SK-N-SH (cell line): ENCODE measurements at regions not wholly inside any gene's neighbourhood (a gene's known extent, or its start where the extent isn't known, plus 50 kb on each side); places are given as distances from the start of the nearest gene placed in this dataset.

Experiments used
- CTCF ChIA-PET: fragments of 300-600, 350-600 bp; formaldehyde crosslinking; extraction: SDS; loops from one replicate; lab custom pipeline; 2021; lab: Yijun Ruan, JAX
- POLR2A ChIA-PET: fragments of 350-600 bp; sonication (Branson Sonifier 250); formaldehyde crosslinking; extraction: SDS; loops from one replicate; lab custom pipeline; 2020; ENCODE audit warnings: antibody characterized with exemption, inconsistent platforms; lab: Yijun Ruan, JAX
- DNase-seq: peaks from one replicate; pipeline ENCODE4 v3.0.0; 2012
- H2AFZ ChIP-seq: fragments of 200-600 bp; sonication (generic); 2 replicates; pipeline ENCODE4 v1.8.1; 2016; ENCODE audit warnings: antibody characterized with exemption, mild to moderate bottlenecking, low read depth
- H3F3A ChIP-seq: fragments of 200-600 bp; sonication (generic); replicated peaks from 2 replicates; pipeline ENCODE3; 2016; ENCODE audit warnings: antibody characterized with exemption, mild to moderate bottlenecking; ENCODE audit not compliant: insufficient read depth
- H3K27ac ChIP-seq, 2 experiments: fragments of 200-500 bp in 1 of 2; fragments of 200-600 bp in 1 of 2; sonication (Bioruptor generic) in 1 of 2; sonication (generic), shearing (Covaris generic) in 1 of 2; 2 replicates each; pipeline versions ENCODE4 v1.5.1 to v1.6.1; 2014 to 2016; ENCODE audit warnings: low read depth in 2 of 2, inconsistent platforms in 1 of 2, low read length in 1 of 2, mild to moderate bottlenecking in 1 of 2, mixed read lengths in 1 of 2
- H3K27me3 ChIP-seq: fragments of 200-600 bp; sonication (generic), shearing (Covaris generic); 2 replicates; pipeline ENCODE4 v1.6.1; 2016; ENCODE audit warnings: mixed run types; ENCODE audit not compliant: insufficient read depth
- H3K36me3 ChIP-seq, 2 experiments: fragments of 200-500 bp in 1 of 2; fragments of 200-600 bp in 1 of 2; sonication (Bioruptor generic) in 1 of 2; sonication (generic) in 1 of 2; replicated peaks in 1 of 2; 2 replicates each; pipeline versions ENCODE3 to v1.5.1; 2014 to 2016; ENCODE audit warnings: low read length in 1 of 2, mild to moderate bottlenecking in 1 of 2; ENCODE audit not compliant: insufficient read depth in 2 of 2, control insufficient read depth in 1 of 2
- H3K4me1 ChIP-seq, 2 experiments: fragments of 200-500 bp in 1 of 2; fragments of 200-600 bp in 1 of 2; sonication (Bioruptor generic) in 1 of 2; sonication (generic), shearing (Covaris generic) in 1 of 2; 2 replicates each; pipeline versions ENCODE4 v1.5.1 to v1.6.1; 2014 to 2016; ENCODE audit warnings: low read depth in 1 of 2, low read length in 1 of 2, mixed run types in 1 of 2; ENCODE audit not compliant: insufficient read depth in 2 of 2, control insufficient read depth in 1 of 2
- H3K4me2 ChIP-seq: fragments of 200-600 bp; sonication (generic), shearing (Covaris generic); 2 replicates; pipeline ENCODE4 v1.6.1; 2017; ENCODE audit warnings: mixed run types
- H3K4me3 ChIP-seq, 2 experiments: fragments of 200-500 bp in 1 of 2; fragments of 200-600 bp in 1 of 2; sonication (Bioruptor generic) in 1 of 2; sonication (generic), shearing (Covaris generic) in 1 of 2; 2 replicates each; pipeline versions ENCODE4 v1.5.1 to v1.8.1; 2014 to 2016; ENCODE audit warnings: low read depth in 2 of 2, inconsistent platforms in 1 of 2, low read length in 1 of 2, mild to moderate bottlenecking in 1 of 2, mixed read lengths in 1 of 2, moderate library complexity in 1 of 2
- H3K79me2 ChIP-seq: fragments of 200-600 bp; sonication (generic); 2 replicates; pipeline ENCODE4 v1.8.1; 2017; ENCODE audit warnings: mild to moderate bottlenecking; ENCODE audit not compliant: insufficient read depth
- H3K9ac ChIP-seq: fragments of 200-600 bp; sonication (generic); 2 replicates; pipeline ENCODE4 v1.6.1; 2017; ENCODE audit warnings: mixed run types
- H3K9me2 ChIP-seq: fragments of 200-600 bp; sonication (generic); 2 replicates; pipeline ENCODE4 v1.6.1; 2017; ENCODE audit warnings: mixed run types
- H3K9me3 ChIP-seq: fragments of 200-600 bp; sonication (generic); 2 replicates; pipeline ENCODE4 v1.6.1; 2017; ENCODE audit warnings: mixed run types, mild to moderate bottlenecking, moderate library complexity
- H4K20me1 ChIP-seq: fragments of 200-600 bp; sonication (generic); 2 replicates; pipeline ENCODE4 v1.6.1; 2017; ENCODE audit warnings: mild to moderate bottlenecking, mixed run types; ENCODE audit not compliant: insufficient read depth
- CHD2 ChIP-seq: fragments of 150-350 bp; IDR thresholded peaks from 2 replicates; pipeline ENCODE4 v1.6.1; 2018; ENCODE audit warnings: low read length; ENCODE audit not compliant: partially characterized antibody
- ELF1 ChIP-seq: IDR thresholded peaks from 2 replicates; pipeline ENCODE4 v1.4.0; 2012
- EP300 ChIP-seq, 2 experiments: IDR thresholded peaks; 2 replicates each; pipeline versions ENCODE4 v1.4.0 to v1.6.1; 2012; ENCODE audit warnings: borderline replicate concordance in 1 of 2, low read depth in 1 of 2, low read length in 1 of 2
- FOXJ3 ChIP-seq: sonication (generic); formaldehyde crosslinking; IDR thresholded peaks from 2 replicates; pipeline ENCODE4 v1.5.1; 2020; ENCODE audit warnings: mild to moderate bottlenecking, missing genetic modification reagents
- GABPA ChIP-seq: IDR thresholded peaks from 2 replicates; pipeline ENCODE4 v1.4.0; 2012; ENCODE audit warnings: low read depth, mild to moderate bottlenecking
- IRF3 ChIP-seq: fragments of 150-350 bp; IDR thresholded peaks from 2 replicates; pipeline ENCODE4 v1.6.1; 2016; ENCODE audit warnings: mild to moderate bottlenecking, low read depth, low read length
- JUND ChIP-seq: IDR thresholded peaks from 2 replicates; pipeline ENCODE4 v1.4.0; 2012
- MEF2A ChIP-seq: IDR thresholded peaks from 2 replicates; pipeline ENCODE4 v1.4.0; 2012; ENCODE audit warnings: low read depth, borderline replicate concordance
- NFIC ChIP-seq: IDR thresholded peaks from 2 replicates; pipeline ENCODE4 v1.4.0; 2012; ENCODE audit warnings: borderline replicate concordance
- NRF1 ChIP-seq: IDR thresholded peaks from 2 replicates; pipeline ENCODE4 v1.6.1; 2012; ENCODE audit warnings: low read depth, mild to moderate bottlenecking, low read length
- PBX3 ChIP-seq: IDR thresholded peaks from 2 replicates; pipeline ENCODE4; 2012
- POLR2AphosphoS5 ChIP-seq: IDR thresholded peaks from 2 replicates; pipeline ENCODE4 v1.6.1; 2012; ENCODE audit warnings: low read depth, low read length
- RAD21 ChIP-seq: IDR thresholded peaks from 2 replicates; pipeline ENCODE4 v1.6.1; 2012; ENCODE audit warnings: mild to moderate bottlenecking, low read length
- RFX5 ChIP-seq: IDR thresholded peaks from 2 replicates; pipeline ENCODE4 v1.6.1; 2012; ENCODE audit warnings: mild to moderate bottlenecking, improper control_type of control experiment, low read length
- SIN3A ChIP-seq: IDR thresholded peaks from 2 replicates; pipeline ENCODE4 v1.6.1; 2012; ENCODE audit warnings: low read depth, mild to moderate bottlenecking, low read length, moderate library complexity, borderline replicate concordance
- SMC3 ChIP-seq: IDR thresholded peaks from 2 replicates; pipeline ENCODE4 v1.6.1; 2012; ENCODE audit warnings: low read depth, low read length, improper control_type of control experiment
- TAF1 ChIP-seq: IDR thresholded peaks from 2 replicates; pipeline ENCODE4 v1.6.1; 2012; ENCODE audit warnings: low read depth, mild to moderate bottlenecking, low read length, moderate library complexity, borderline replicate concordance
- TCF12 ChIP-seq: IDR thresholded peaks from 2 replicates; pipeline ENCODE4 v1.4.0; 2012
- TEAD4 ChIP-seq: IDR thresholded peaks from 2 replicates; pipeline ENCODE4 v1.4.0; 2012; ENCODE audit warnings: mild to moderate bottlenecking, borderline replicate concordance; ENCODE audit not compliant: insufficient read depth
- USF2 ChIP-seq: fragments of 150-350 bp; IDR thresholded peaks from 2 replicates; pipeline ENCODE4 v1.6.1; 2017; ENCODE audit warnings: antibody characterized with exemption, low read length, low read depth, borderline replicate concordance
- WGBS: methylation state at CpG from one replicate; pipeline ENCODE4 v1.1.6; 2017; ENCODE audit warnings: low lambda C conversion rate; 5-methylcytosine and 5-hydroxymethylcytosine counted together

DNA sequence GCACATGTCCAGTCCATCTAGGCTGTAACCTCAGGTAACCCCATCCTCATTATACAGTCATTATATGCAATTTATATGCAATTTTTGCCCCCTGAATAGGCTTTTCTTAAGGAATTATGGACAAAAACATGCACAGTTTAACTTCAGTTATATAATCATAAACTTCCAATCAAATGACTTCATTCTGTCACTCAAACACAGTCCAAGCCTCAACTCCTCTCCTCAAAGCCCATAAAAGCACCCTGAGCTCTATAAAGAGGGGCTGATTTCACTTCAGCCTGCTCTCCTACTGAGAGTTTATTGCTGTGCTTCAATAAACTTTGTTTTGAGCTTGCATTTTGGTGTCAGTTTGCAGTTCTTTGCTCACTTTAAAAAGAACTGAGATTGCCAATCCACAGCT lies 1805.5 kb downstream of the BRINP3 start:
- H3K36me3 ChIP-seq, result no peaks in the 10 kb centered on the region
- H3K79me2 ChIP-seq, result no peaks in the 10 kb centered on the region
- no peak overlapping the region for H2AFZ ChIP-seq
- no peak overlapping the region for H3K27ac ChIP-seq
- no peak overlapping the region for H3K4me2 ChIP-seq
- TF ChIP-seq EP300 (IDR thresholded peaks at IDR 0.05; ENCODE audit: borderline replicate concordance in 1 of 2, low read depth in 1 of 2, low read length in 1 of 2), result no peak
- no peak for TF ChIP-seq RFX5
- no peak for TF ChIP-seq FOXJ3 (CRISPR knock-in tag)
- no peaks in the 10 kb centered on the region; a peak in 1 of 4 replicates for H3K4me1 ChIP-seq
- no peak overlapping the region for H3K4me3 ChIP-seq
- no peak for DNase-seq
- no peaks in the 10 kb centered on the region for H3K9me2 ChIP-seq
- no peaks in the 10 kb centered on the region for H3F3A ChIP-seq
- CTCF ChIA-PET, result interaction anchor here (0.6 to 0.7 kb wide), 2 partner anchors 16 to 110 kb away, joined by 3 read pairs; no protein-coding TSS in a partner anchor
- no peaks in the 10 kb centered on the region for H3K9me3 ChIP-seq
- H4K20me1 ChIP-seq, result no peaks in the 10 kb centered on the region
- no peak overlapping the region for H3K9ac ChIP-seq
- POLR2A ChIA-PET, result no interaction called here
- no peaks in the 10 kb centered on the region for H3K27me3 ChIP-seq

DNA sequence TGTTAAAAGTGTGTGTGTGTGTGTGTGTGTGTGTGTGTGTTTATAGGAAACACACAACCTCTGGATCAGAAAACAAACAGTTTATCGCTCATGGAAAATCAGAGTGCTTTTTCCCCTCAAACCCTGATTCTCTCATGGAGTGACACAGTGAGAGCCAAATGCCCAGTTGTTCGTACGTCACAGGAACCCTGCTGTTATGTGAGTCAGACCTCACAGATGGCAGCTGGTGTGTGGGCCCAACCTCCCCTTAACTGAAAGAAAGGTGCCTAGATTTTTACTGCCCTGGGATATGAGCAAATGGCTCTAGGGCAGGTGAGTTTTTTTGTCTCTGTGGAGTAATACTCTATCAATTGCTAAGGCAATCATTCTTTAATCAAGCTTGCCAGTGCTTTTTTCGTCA lies 1788.1 kb downstream of the BRINP3 start:
- POLR2A ChIA-PET, result no interaction called here
- CTCF ChIA-PET, result no interaction called here
- Histone ChIP-seq H3K9me3 (no peaks in the 10 kb centered on the region), H3K9ac (no peak overlapping the region), H3K9me2 (no peaks in the 10 kb centered on the region), H3K27ac (no peak overlapping the region), H2AFZ (no peak overlapping the region), H3K27me3 (no peaks in the 10 kb centered on the region), H3K4me1 (no peaks in the 10 kb centered on the region), H3K4me2 (no peak overlapping the region), H3K4me3 (no peak overlapping the region), H3K36me3 (no peaks in the 10 kb centered on the region), H4K20me1 (no peaks in the 10 kb centered on the region), H3F3A (no peaks in the 10 kb centered on the region), H3K79me2 (no peaks in the 10 kb centered on the region)
- TF ChIP-seq ELF1 (no peak), MEF2A (no peak), EP300 (IDR thresholded peaks at IDR 0.05; ENCODE audit: borderline replicate concordance in 1 of 2, low read depth in 1 of 2, low read length in 1 of 2) (no peak), TAF1 (no peak), POLR2AphosphoS5 (no peak)
- WGBS, result 85% methylated on average over 4 of the region's 4 CpGs
- DNase-seq, result no peak

- no peaks in the 10 kb centered on the region for H4K20me1 ChIP-seq
- ChIA-PET POLR2A (no interaction called here), CTCF (no interaction called here)
- H3K4me3 ChIP-seq, result no peak overlapping the region
- H3K9me2 ChIP-seq, result no peaks in the 10 kb centered on the region
- DNase-seq, result no peak
- H3K79me2 ChIP-seq, result no peaks in the 10 kb centered on the region
- no peaks in the 10 kb centered on the region for H3K27me3 ChIP-seq
- no peak overlapping the region for H3K4me2 ChIP-seq
- no peaks in the 10 kb centered on the region for H3F3A ChIP-seq
- WGBS, result 89% methylated on average over 2 of the region's 2 CpGs
- H3K9ac ChIP-seq, result no peak overlapping the region
- H3K27ac ChIP-seq, result no peak overlapping the region
- H3K9me3 ChIP-seq, result no peaks in the 10 kb centered on the region
- no peak overlapping the region for H2AFZ ChIP-seq
- no peaks in the 10 kb centered on the region for H3K36me3 ChIP-seq
- no peaks in the 10 kb centered on the region for H3K4me1 ChIP-seq
- TF ChIP-seq RFX5 (no peak), NFIC (no peak), NRF1 (no peak), USF2 (no peak), GABPA (no peak), SIN3A (no peak), SMC3 (no peak), IRF3 (no peak), JUND (no peak), RAD21 (no peak), EP300 (IDR thresholded peaks at IDR 0.05; ENCODE audit: borderline replicate concordance in 1 of 2, low read depth in 1 of 2, low read length in 1 of 2) (no peak), CHD2 (no peak), TEAD4 (no peak), PBX3 (no peak), TCF12 (no peak)
These were observed 1777.5 kb downstream of the BRINP3 start for GRCh38 chr1:188700116-188700515.
